ENCODE measurements at regions not wholly inside any gene's neighbourhood (a gene's known extent, or its start where the extent isn't known, plus 50 kb on each side); places are given as distances from the start of the nearest gene placed in this dataset.

- no peak for DNase-seq
Observed at GRCh38 chr6:156347246-156347645, 429.9 kb upstream of the ARID1B start.

GRCh38 chr6:156345700-156346099, 431.5 kb upstream of the ARID1B start:
- DNase-seq, result no peak

- no peak for DNase-seq
Observed at GRCh38 chr6:156344491-156344890, 432.7 kb upstream of the ARID1B start.

- no peak for DNase-seq
Observed at GRCh38 chr6:156337801-156338200, 439.4 kb upstream of the ARID1B start.

- DNase-seq, result no peak
Observed at GRCh38 chr6:156336733-156337132, 440.4 kb upstream of the ARID1B start.

GRCh38 chr6:156336089-156336488, 441.1 kb upstream of the ARID1B start:
- peak; percentile 7 for DNase-seq

GRCh38 chr6:156334966-156335365, 442.2 kb upstream of the ARID1B start:
- DNase-seq, result no peak

- no peak for DNase-seq
Observed at GRCh38 chr6:156319707-156320106, 457.5 kb upstream of the ARID1B start.

- DNase-seq, result no peak
Observed at GRCh38 chr6:156316583-156317125, 460.5 kb upstream of the ARID1B start.

GRCh38 chr6:156315146-156315545, 462.0 kb upstream of the ARID1B start:
- DNase-seq, result no peak

- DNase-seq, result no peak
Observed at GRCh38 chr6:156313037-156313436, 464.1 kb upstream of the ARID1B start.

GRCh38 chr6:156311291-156311690, 465.9 kb upstream of the ARID1B start:
- DNase-seq, result no peak

- DNase-seq, result no peak
Observed at GRCh38 chr6:156310701-156311100, 466.5 kb upstream of the ARID1B start.

- no peak for DNase-seq
Observed at GRCh38 chr6:156309017-156309416, 468.2 kb upstream of the ARID1B start.

GRCh38 chr6:156308604-156309003, 468.6 kb upstream of the ARID1B start:
- no peak for DNase-seq

- DNase-seq, result no peak
Observed at GRCh38 chr6:156306531-156306930, 470.6 kb upstream of the ARID1B start.

GRCh38 chr6:156283091-156283490, 494.1 kb upstream of the ARID1B start:
- DNase-seq, result no peak

- no peak for DNase-seq
Observed at GRCh38 chr6:156282087-156282486, 495.1 kb upstream of the ARID1B start.

- DNase-seq, result no peak
Observed at GRCh38 chr6:156281266-156281665, 495.9 kb upstream of the ARID1B start.

GRCh38 chr6:156280065-156280464, 497.1 kb upstream of the ARID1B start:
- peak; percentile 63 for DNase-seq

GRCh38 chr6:156279261-156279969, 497.8 kb upstream of the ARID1B start:
- DNase-seq, result peak; percentile 4

- no peak for DNase-seq
Observed at GRCh38 chr6:156273065-156273711, 504.0 kb upstream of the ARID1B start.

GRCh38 chr6:156269751-156270369, 507.3 kb upstream of the ARID1B start:
- DNase-seq, result no peak

GRCh38 chr6:156268849-156269248, 508.3 kb upstream of the ARID1B start:
- DNase-seq, result no peak
